GM12865 (cell line): ENCODE measurements at regions not wholly inside any gene's neighbourhood (a gene's known extent, or its start where the extent isn't known, plus 50 kb on each side); places are given as distances from the start of the nearest gene placed in this dataset.

Source experiments
- DNase-seq: peaks from one replicate; pipeline ENCODE4 v3.0.0; 2010; ENCODE audit warnings: low read depth
- H3K4me3 ChIP-seq: 2 replicates; pipeline ENCODE4 v1.5.1; 2011; ENCODE audit warnings: mild to moderate bottlenecking, low read depth, low read length, control low read depth
- TF ChIP-seq, protein P1 (sequence below): IDR thresholded peaks from 2 replicates; pipeline ENCODE4 v1.5.1; 2011; ENCODE audit warnings: low read length, control low read depth, low read depth, inconsistent platforms; ENCODE audit not compliant: insufficient read depth; ENCODE audit errors: missing control alignments

DNA sequence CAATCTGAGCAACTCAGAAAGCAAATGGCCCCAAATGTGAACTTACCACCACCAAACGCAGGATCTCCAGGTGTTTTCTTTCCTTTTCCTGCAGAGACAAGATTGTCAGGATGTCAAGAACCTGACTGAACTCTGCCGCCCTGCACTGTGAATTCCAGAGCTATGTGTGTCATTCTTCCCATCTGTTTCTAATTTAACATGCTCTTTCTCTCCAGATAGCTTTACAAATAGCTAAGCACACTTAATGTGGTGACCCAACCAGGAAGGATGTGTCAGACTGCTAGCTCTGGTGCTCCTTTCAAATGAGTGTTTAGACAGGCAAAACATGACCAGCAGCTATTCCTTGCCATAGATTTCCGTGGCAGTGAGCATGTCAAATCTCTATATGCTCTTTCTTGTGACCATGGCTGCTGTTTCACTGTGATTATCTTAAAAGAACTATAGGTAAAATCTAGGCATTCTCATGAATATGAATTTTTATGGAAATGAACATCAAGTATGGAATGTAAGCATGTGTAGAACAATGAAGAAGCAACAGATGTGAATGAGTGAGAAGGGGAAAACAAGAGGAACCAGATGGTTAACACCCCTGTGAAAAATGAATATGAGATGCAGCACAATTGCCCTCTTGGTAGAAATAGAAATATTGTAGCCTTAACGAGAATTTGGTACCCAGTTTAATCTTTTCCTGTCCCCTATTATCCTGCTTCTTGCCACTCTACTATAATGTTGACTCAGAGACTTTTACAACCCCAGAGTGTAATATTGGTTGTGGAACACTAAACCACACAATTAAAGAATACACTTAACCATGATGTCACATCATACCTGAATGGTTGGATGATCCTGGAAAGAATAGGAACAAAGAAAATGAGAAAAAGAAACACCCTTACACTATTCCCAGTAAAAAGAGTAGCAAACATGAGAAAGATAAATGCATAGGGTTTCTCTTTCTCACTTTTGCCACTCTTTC is 247.8 kb upstream of the DKK2 start:
- TF ChIP-seq, protein P1, sequence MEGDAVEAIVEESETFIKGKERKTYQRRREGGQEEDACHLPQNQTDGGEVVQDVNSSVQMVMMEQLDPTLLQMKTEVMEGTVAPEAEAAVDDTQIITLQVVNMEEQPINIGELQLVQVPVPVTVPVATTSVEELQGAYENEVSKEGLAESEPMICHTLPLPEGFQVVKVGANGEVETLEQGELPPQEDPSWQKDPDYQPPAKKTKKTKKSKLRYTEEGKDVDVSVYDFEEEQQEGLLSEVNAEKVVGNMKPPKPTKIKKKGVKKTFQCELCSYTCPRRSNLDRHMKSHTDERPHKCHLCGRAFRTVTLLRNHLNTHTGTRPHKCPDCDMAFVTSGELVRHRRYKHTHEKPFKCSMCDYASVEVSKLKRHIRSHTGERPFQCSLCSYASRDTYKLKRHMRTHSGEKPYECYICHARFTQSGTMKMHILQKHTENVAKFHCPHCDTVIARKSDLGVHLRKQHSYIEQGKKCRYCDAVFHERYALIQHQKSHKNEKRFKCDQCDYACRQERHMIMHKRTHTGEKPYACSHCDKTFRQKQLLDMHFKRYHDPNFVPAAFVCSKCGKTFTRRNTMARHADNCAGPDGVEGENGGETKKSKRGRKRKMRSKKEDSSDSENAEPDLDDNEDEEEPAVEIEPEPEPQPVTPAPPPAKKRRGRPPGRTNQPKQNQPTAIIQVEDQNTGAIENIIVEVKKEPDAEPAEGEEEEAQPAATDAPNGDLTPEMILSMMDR = no peak
- no peak overlapping the region for H3K4me3 ChIP-seq
- no peak for DNase-seq

DNA sequence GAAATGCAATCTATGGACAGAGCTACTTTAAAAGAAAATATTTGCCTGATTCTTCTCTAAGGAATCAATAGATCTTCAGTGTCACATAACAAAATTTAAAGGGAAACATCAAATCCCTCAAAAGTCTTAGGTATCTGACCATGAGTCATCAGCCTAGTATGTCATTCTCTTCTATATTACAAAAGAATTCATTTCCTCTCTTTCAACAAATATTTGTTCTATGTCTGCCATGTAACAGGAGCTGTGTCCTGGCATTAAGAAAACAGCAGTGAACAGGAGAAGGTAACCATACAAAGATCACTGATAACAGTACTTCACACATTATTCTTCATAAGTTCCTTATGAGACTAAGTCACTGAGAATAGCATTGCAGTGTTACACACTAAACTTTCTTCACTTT is 243.6 kb upstream of the DKK2 start:
- H3K4me3 ChIP-seq = no peak overlapping the region
- TF ChIP-seq, protein P1 = no peak
- DNase-seq = no peak

DNA sequence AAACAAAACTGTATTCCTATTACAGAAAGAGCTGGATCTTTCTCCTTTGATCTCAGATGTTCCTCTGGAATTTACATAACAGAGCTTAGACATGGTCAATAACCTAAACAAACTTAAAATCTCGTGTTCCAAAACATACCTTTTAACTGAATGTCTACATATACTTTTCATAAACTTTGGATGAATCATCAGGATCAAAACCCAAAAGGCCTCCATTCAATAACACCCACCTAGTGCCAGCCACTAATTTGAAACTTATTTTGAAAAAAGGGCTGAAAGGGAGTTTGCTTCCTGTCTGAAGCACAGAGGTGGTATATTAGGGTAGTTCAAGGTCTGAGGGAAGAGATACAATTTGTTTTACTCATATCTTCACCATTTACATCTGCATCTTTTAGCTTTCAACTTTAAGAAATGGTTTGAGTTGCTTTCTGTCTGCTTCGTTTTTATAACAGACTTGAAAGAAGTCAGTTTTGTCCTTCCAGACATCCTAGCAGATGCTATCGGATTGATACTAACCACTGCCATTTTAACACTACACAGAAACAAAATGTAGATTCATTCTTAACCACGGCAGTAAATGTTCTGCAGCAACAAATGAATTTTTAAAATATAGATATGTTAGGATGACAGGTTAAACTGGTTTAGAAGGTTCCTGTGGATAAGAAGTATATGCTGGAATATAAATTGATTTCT is 242.8 kb upstream of the DKK2 start:
- no peak overlapping the region for H3K4me3 ChIP-seq
- DNase-seq = no peak
- TF ChIP-seq, protein P1 = no peak

DNA sequence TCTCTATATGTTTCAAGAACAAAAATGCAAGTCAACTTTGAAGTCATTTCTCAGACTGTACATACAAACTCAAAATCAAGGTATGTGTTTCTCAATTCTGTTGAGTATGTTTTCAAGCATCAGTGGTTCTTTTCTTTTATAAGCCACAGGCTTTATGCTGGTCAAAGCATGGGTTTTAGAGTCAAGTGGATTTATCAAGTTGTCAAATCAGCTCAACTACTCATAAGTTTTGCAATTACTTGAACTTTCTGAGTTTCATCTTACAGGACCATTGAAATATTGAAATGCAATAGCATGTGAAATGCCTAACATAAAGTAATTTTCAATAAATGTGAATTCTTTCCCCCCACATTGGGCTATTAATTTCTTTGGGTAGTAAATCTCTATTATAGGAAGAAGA is 239.9 kb upstream of the DKK2 start:
- no peak for DNase-seq
- TF ChIP-seq, protein P1 = no peak
- no peak overlapping the region for H3K4me3 ChIP-seq

DNA sequence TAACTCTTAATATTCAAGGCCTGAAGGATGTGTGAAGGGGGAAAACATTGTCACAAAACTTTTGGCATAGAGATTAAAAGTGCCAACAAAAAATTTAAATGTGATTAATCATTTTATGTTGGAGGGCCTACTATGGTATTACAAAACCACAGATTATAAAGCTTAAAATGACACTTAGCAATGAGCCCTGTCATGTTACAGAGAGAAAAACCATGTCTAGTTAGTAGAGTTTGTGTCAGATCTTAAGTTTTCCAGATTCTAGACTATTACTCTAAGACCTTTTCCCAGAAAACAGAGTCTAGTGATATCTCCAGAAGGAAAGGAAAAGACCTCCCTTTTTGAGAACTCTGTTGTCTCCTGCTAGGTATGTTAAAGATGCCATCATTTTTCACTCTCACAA is 239.1 kb upstream of the DKK2 start:
- TF ChIP-seq, protein P1 = no peak
- no peak for DNase-seq
- H3K4me3 ChIP-seq = no peak overlapping the region

DNA sequence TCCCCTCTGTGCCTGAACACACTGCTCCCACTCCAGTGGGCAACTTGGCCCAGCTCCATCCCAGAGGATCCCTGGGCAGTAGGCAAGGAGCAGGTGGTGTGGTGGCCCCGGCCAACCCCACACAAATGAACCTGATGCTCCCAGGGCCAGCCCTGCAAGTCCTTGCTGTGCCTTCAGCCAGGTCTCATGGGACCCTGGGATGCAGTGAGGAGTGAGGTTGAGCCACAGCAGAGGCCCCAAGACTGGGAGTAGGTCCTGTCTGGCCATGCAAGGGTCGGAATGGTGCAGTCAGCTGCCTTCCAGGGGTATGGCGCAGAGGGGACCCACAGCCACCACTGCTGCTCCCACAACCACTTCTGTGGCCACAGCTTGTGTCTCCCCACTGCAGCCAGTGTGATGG is 234.5 kb upstream of the DKK2 start:
- H3K4me3 ChIP-seq = no peak overlapping the region
- TF ChIP-seq, protein P1 = no peak

DNA sequence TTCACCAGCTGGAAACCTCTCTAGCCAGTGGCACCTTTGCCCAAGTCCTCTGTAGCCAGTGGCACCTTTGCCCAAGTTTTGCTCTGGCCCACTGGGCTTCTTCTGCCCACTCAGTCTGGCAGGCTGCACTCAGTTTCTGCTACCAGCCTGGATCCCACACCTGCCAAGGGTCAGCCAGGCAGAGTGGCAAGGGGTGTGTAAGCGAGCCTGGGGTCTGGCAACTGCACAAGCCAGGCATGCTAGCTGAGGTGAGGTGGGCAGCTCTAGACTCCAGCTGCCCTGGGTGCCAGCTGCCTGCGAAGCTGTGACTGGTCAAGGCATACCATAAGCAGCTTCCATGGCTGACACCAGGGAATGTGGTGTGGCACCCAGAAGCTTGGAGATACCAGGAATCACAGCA is 233.1 kb upstream of the DKK2 start:
- no peak for DNase-seq
- TF ChIP-seq, protein P1 = no peak
- no peak overlapping the region for H3K4me3 ChIP-seq

More for the DNA sequence above, 234.5 kb upstream of the DKK2 start:
- DNase-seq = no peak
